Fibroblast of villous mesenchyme (primary cell): ENCODE measurements at regions not wholly inside any gene's neighbourhood (a gene's known extent, or its start where the extent isn't known, plus 50 kb on each side); places are given as distances from the start of the nearest gene placed in this dataset.

Experiments used
- DNase-seq: peaks from one replicate; pipeline ENCODE4 v3.0.0-alpha.2; 2010; ENCODE audit warnings: low read depth
- H3K4me3 ChIP-seq: 2 replicates; pipeline ENCODE4 v1.5.1; 2011; ENCODE audit warnings: low read depth, mild to moderate bottlenecking, low read length
- TF ChIP-seq, protein P1 (sequence below): IDR thresholded peaks from 2 replicates; pipeline ENCODE4 v1.5.1; 2012; ENCODE audit warnings: low read depth, mild to moderate bottlenecking, low read length; ENCODE audit not compliant: insufficient read depth

DNA sequence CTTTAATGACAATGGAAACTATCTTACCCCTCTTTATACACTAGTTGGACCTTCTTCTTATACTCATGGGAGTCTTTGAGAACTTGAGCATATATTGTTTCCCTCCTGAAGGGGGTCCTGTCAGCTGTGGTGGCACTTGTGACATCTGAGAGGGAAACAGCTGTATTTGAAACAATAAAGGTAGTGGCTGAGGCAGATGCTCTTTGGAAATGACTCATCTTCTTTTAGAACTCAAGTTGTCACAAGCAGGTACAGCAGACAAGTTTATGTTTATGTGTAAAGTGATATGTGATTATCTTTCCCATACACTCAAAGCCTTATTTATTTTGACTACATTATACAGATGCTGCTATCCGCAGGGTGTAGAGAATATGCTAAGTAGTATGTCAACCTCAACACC lies 220.0 kb upstream of the GRM7 start:
- TF ChIP-seq, protein P1, sequence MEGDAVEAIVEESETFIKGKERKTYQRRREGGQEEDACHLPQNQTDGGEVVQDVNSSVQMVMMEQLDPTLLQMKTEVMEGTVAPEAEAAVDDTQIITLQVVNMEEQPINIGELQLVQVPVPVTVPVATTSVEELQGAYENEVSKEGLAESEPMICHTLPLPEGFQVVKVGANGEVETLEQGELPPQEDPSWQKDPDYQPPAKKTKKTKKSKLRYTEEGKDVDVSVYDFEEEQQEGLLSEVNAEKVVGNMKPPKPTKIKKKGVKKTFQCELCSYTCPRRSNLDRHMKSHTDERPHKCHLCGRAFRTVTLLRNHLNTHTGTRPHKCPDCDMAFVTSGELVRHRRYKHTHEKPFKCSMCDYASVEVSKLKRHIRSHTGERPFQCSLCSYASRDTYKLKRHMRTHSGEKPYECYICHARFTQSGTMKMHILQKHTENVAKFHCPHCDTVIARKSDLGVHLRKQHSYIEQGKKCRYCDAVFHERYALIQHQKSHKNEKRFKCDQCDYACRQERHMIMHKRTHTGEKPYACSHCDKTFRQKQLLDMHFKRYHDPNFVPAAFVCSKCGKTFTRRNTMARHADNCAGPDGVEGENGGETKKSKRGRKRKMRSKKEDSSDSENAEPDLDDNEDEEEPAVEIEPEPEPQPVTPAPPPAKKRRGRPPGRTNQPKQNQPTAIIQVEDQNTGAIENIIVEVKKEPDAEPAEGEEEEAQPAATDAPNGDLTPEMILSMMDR, result no peak
- no peak for DNase-seq
- H3K4me3 ChIP-seq, result no peak overlapping the region

DNA sequence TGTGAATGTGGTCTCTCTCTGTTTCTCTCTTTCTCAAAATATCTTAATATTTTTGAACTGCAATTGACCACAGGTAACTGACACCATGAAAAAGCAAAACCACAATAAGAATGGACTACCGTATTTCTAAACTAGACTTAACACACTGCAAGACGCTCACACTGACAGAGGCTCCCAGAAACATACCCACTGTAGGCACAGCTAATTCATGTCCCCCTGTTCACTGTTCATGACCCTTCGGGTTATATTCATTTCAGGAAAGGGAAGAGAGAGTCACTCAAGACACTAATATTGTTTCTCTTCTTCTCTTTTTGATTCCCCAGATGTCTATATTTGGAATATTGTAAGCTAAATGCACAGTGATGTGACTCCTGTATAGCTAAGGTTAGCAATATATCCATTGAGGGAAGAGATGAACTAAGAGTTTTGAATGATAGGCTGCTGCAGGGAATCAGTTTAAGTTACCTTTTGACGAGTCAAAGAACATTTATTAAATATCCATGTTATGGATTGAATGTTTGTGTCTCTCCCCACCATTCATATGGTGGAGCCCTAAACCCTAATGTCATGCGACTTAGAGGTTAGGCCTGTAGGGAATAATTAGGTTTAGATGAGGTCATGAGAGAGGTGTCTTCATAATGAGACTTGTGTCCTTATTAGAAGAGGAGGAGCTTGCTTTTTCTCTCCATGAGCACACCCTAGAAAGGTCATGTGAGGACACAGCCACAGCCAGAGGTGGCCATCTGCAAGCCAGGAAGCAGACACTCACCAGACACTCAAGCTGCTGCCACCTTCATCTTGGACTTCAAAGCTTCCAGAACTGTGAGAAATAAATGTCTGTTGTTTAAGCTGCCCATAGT lies 216.6 kb upstream of the GRM7 start:
- no peak for DNase-seq
- H3K4me3 ChIP-seq, result no peak overlapping the region
- TF ChIP-seq, protein P1, result no peak

DNA sequence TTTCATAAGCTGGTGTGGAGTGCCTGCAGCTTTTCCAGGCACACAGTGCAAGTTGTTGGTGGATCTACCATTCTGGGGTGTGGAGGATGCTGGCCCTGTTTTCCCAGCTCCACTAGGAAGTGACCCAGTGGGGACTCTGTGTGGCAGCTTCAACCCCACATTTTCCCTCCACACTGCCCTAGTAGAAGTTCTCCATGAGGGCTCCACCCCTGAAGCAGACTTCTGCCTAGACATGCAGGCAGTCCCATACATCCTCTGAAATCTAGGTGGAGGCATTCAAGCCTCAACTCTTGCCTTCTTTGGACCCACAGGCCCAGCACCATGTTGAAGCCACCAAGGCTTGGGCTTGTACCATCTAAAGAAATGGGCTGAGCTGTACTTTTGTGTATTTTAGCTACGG lies 206.2 kb upstream of the GRM7 start:
- TF ChIP-seq, protein P1, result no peak
- DNase-seq, result no peak
- H3K4me3 ChIP-seq, result no peak overlapping the region

DNA sequence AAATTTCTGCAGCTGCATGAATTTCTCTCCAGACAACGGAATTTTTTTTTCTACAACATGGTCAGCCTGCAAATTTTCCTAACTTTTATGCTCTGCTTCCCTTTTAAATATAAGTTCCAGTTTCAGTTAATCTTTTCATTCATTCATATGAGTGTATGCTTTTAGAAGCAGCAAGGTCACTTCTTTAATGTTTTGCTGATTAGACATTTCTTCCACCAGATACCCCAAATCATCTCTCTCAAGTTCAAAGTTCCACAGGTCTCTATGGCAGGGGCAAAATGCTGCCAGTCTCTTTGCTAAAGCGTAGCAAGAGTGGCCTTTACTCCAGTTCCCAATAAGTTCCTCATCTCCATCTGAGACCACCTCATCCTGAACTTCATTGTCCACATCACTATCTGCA lies 205.6 kb upstream of the GRM7 start:
- no peak for DNase-seq
- TF ChIP-seq, protein P1, result no peak
- H3K4me3 ChIP-seq, result no peak overlapping the region

DNA sequence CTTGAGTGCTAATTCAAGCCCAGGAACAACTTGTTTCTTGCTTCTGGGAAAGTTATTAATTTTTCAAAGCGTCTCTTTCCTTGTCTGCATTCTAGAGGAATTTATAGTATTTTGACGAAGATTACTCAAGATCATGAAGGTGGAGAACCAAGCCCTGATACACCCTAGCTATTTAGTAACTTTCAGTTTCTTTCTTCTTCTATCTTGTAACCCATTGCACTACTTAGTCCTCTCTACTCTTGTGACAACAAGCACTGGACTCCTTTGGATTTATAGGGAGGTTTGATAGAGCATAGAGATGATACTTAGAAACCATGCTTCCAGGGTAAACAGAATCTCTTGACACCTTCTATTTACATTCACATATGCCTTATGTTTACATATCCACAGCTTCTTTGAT lies 203.3 kb upstream of the GRM7 start:
- no peak overlapping the region for H3K4me3 ChIP-seq
- TF ChIP-seq, protein P1, result no peak
- DNase-seq, result no peak

DNA sequence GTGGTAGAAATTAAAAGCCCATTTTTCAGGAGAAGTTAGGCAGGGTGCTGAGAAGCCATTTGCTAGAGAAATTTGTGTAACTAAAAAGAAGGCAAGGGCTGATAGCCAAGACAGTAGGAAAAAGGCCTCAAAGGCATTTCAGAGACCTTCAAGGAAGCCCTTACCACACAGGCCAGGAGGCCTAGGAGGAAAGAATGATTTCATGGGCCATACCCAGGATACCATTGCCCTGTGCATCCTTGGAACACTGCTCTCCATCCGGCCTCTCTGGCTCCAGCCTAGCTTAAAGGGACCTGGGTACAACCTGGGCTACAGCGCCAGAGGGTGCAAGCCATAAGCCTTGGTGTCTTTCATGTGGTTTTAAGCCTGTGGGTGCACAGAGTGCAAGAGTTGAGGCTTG lies 193.6 kb upstream of the GRM7 start:
- no peak overlapping the region for H3K4me3 ChIP-seq
- DNase-seq, result no peak
- TF ChIP-seq, protein P1, result no peak

DNA sequence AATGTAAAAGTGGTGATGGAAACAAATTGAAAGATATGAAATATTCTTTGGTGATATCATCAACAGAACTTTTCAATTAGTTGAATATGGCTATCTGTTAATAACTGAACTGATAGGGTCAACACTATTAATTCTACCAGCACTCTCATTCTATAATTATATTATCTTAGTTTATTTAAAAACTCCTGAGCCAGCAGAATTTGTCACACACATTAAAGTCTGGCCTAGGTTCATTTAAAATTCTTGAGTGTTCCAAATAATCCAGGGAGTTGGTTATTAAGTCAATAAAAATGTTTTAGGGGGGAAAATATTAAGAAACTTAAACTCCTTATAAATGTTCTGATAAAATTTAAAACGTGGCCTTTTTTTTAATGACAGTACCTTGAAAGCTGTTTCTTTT lies 189.6 kb upstream of the GRM7 start:
- no peak for DNase-seq
- TF ChIP-seq, protein P1, result no peak
- no peak overlapping the region for H3K4me3 ChIP-seq
